ENCODE measurements at regions not wholly inside any gene's neighbourhood (a gene's known extent, or its start where the extent isn't known, plus 50 kb on each side); places are given as distances from the start of the nearest gene placed in this dataset.

DNA sequence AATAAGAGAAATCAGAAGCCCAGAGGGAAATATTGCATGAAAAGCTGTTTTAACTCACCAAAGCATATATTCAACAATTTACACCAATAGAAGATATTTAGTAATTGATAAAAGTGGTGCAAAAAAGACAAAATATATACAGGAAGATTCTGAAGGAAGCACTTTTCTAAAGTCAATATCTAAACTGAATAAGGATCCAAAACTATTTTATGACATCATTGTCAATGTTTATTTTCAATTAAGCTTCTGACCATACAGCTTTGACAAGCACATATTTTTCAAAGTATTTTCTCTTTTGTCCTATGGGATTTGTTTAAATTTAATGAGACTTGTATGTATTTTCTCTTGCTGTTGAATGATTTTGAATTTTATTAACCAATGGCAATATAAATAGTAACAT, 1716.1 kb downstream of the OLFM4 start:
- Histone ChIP-seq H3K9me2 (ENCODE audit: insufficient read depth, low read length) (no peaks in the 10 kb centered on the region), H3K9me3 (ENCODE audit: low read length) (no peaks in the 10 kb centered on the region), H3K27ac (ENCODE audit: low read depth, low read length, poor library complexity, severe bottlenecking) (no peak overlapping the region), H3K4me1 (ENCODE audit: insufficient read depth, low read length, poor library complexity, severe bottlenecking) (no peaks in the 10 kb centered on the region), H3K4me3 (ENCODE audit: low read depth, low read length, poor library complexity, severe bottlenecking) (no peak overlapping the region), H4K20me1 (ENCODE audit: insufficient read depth, low read length) (no peaks in the 10 kb centered on the region), H3K4me2 (ENCODE audit: low read length) (no peak overlapping the region), H3K36me3 (ENCODE audit: insufficient read depth, low read length) (no peaks in the 10 kb centered on the region), H2AFZ (ENCODE audit: low read length) (no peak overlapping the region), H3K79me2 (ENCODE audit: insufficient read depth, low read depth, low read length) (no peaks in the 10 kb centered on the region)
- ChIA-PET POLR2A (interaction anchor here (0.7 kb wide), 1 partner anchor 13 kb away, joined by 3 read pairs; no protein-coding TSS in a partner anchor), CTCF (ENCODE audit: unreplicated experiment) (no interaction called here)
- BruUV-seq (replicated peaks), result no TSS peak
- no peak for TF ChIP-seq EZH2phosphoT487 (IDR thresholded peaks at IDR 0.05; ENCODE audit: borderline replicate concordance, low read depth, low read length)
- TF ChIP-seq, protein P1, sequence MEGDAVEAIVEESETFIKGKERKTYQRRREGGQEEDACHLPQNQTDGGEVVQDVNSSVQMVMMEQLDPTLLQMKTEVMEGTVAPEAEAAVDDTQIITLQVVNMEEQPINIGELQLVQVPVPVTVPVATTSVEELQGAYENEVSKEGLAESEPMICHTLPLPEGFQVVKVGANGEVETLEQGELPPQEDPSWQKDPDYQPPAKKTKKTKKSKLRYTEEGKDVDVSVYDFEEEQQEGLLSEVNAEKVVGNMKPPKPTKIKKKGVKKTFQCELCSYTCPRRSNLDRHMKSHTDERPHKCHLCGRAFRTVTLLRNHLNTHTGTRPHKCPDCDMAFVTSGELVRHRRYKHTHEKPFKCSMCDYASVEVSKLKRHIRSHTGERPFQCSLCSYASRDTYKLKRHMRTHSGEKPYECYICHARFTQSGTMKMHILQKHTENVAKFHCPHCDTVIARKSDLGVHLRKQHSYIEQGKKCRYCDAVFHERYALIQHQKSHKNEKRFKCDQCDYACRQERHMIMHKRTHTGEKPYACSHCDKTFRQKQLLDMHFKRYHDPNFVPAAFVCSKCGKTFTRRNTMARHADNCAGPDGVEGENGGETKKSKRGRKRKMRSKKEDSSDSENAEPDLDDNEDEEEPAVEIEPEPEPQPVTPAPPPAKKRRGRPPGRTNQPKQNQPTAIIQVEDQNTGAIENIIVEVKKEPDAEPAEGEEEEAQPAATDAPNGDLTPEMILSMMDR (conservative IDR thresholded peaks at IDR 0.05; ENCODE audit: low read length), result no peak
- intact Hi-C loops (cut with micrococcal nuclease; ENCODE audit: unreplicated experiment), result no loop called here
- no peak for DNase-seq (ENCODE audit: low spot score)

DNA sequence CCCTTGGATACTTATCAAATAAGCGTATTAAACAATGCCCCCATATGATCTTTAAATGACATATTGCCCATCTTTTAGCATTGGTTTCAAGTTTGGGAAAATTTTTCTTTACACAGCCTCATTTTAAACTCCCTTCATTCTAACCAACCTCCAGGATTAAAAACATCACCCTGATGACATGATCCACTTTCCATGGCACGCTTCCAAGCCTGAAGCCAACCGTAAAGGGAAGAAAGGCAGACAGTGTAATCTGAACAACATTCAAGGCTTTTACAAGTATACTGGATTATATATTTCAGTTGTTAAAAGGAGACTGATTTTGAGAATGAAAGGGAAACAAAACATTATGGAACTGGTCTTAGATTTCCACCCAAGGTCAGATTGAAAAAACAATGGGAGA, 1721.9 kb downstream of the OLFM4 start:
- CTCF ChIA-PET (ENCODE audit: unreplicated experiment), result no interaction called here
- no peaks in the 10 kb centered on the region for H3K79me2 ChIP-seq (ENCODE audit: insufficient read depth, low read depth, low read length)
- no peak for TF ChIP-seq EZH2phosphoT487 (IDR thresholded peaks at IDR 0.05; ENCODE audit: borderline replicate concordance, low read depth, low read length)
- TF ChIP-seq, protein P1 (conservative IDR thresholded peaks at IDR 0.05; ENCODE audit: low read length), result no peak

DNA sequence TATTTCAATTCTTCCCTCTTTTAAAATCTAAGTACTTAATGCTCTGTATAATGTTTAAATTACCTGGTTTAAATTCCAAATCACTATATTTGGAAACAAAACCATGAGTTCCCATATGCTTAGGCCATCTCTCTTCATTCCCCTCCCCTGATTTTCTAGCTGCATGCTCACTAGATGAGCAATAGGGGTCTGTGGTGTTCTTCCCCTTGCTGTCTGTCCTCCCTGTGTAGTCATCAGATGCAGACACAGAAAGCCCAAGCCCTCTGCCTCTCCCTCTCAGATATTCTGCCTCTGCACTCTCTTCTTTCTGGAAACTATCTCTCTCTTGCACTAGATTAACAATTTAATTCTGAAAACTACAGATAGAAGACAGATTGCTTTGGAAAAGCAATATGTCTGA, 1730.2 kb downstream of the OLFM4 start:
- Histone ChIP-seq H3K9me2 (ENCODE audit: insufficient read depth, low read length) (no peaks in the 10 kb centered on the region), H3K9me3 (ENCODE audit: low read length) (no peaks in the 10 kb centered on the region), H4K20me1 (ENCODE audit: insufficient read depth, low read length) (no peaks in the 10 kb centered on the region), H3K4me1 (ENCODE audit: insufficient read depth, low read length, poor library complexity, severe bottlenecking) (no peaks in the 10 kb centered on the region), H3K36me3 (ENCODE audit: insufficient read depth, low read length) (no peaks in the 10 kb centered on the region), H3K4me2 (ENCODE audit: low read length) (no peak overlapping the region), H2AFZ (ENCODE audit: low read length) (no peak overlapping the region), H3K27ac (ENCODE audit: low read depth, low read length, poor library complexity, severe bottlenecking) (no peak overlapping the region), H3K79me2 (ENCODE audit: insufficient read depth, low read depth, low read length) (no peaks in the 10 kb centered on the region), H3K4me3 (ENCODE audit: low read depth, low read length, poor library complexity, severe bottlenecking) (no peak overlapping the region)
- BruUV-seq (replicated peaks), result no TSS peak
- no peak for DNase-seq (ENCODE audit: low spot score)
- intact Hi-C loops (cut with micrococcal nuclease; ENCODE audit: unreplicated experiment), result no loop called here
- TF ChIP-seq, protein P1 (conservative IDR thresholded peaks at IDR 0.05; ENCODE audit: low read length), result no peak
- TF ChIP-seq EZH2phosphoT487 (IDR thresholded peaks at IDR 0.05; ENCODE audit: borderline replicate concordance, low read depth, low read length), result no peak
- ChIA-PET CTCF (ENCODE audit: unreplicated experiment) (no interaction called here), POLR2A (interaction anchor here (0.7 kb wide), 1 partner anchor 38 kb away, joined by 3 read pairs; no protein-coding TSS in a partner anchor)

More for the DNA sequence above, 1721.9 kb downstream of the OLFM4 start:
- Histone ChIP-seq H3K4me1 (ENCODE audit: insufficient read depth, low read length, poor library complexity, severe bottlenecking) (no peaks in the 10 kb centered on the region), H3K4me3 (ENCODE audit: low read depth, low read length, poor library complexity, severe bottlenecking) (no peak overlapping the region), H4K20me1 (ENCODE audit: insufficient read depth, low read length) (no peaks in the 10 kb centered on the region), H3K9me3 (ENCODE audit: low read length) (no peaks in the 10 kb centered on the region), H2AFZ (ENCODE audit: low read length) (no peak overlapping the region), H3K36me3 (ENCODE audit: insufficient read depth, low read length) (no peaks in the 10 kb centered on the region), H3K9me2 (ENCODE audit: insufficient read depth, low read length) (no peaks in the 10 kb centered on the region), H3K27ac (ENCODE audit: low read depth, low read length, poor library complexity, severe bottlenecking) (no peak overlapping the region), H3K4me2 (ENCODE audit: low read length) (no peak overlapping the region)
- intact Hi-C loops (cut with micrococcal nuclease; ENCODE audit: unreplicated experiment), result no loop called here
- BruUV-seq (replicated peaks), result no TSS peak
- POLR2A ChIA-PET, result no interaction called here
- DNase-seq (ENCODE audit: low spot score), result no peak
